Stomach (tissue), 4 donors: ENCODE measurements at regions not wholly inside any gene's neighbourhood (a gene's known extent, or its start where the extent isn't known, plus 50 kb on each side); places are given as distances from the start of the nearest gene placed in this dataset.

Experiments used
- EP300 ChIP-seq: sonication (generic); formaldehyde crosslinking; IDR thresholded peaks from one replicate; pipeline ENCODE4 v1.6.1; 2017; ENCODE audit warnings: antibody characterized with exemption
- POLR2A ChIP-seq, 4 donors: fragments of 450-650 bp; IDR thresholded peaks; one replicate each; pipeline ENCODE4 v1.6.1; 2016; ENCODE audit warnings: antibody characterized with exemption in 4 of 4, control low read depth in 2 of 4, mild to moderate bottlenecking in 1 of 4, moderate library complexity in 1 of 4
- POLR2AphosphoS5 ChIP-seq, 3 donors: sonication (generic); formaldehyde crosslinking; IDR thresholded peaks; one replicate each; pipeline ENCODE4 v1.6.1; 2016; ENCODE audit warnings: antibody characterized with exemption in 3 of 3
- TF ChIP-seq, protein P1 (sequence below), 7 experiments: fragments of 450-650 bp in 4 of 7; fragments of 200-600 bp in 3 of 7; sonication (generic) in 3 of 7; IDR thresholded peaks; one replicate each; pipeline ENCODE4 v1.5.1; 2016 to 2019; ENCODE audit warnings: antibody characterized with exemption in 7 of 7, control low read depth in 2 of 7, mild to moderate bottlenecking in 1 of 7

DNA sequence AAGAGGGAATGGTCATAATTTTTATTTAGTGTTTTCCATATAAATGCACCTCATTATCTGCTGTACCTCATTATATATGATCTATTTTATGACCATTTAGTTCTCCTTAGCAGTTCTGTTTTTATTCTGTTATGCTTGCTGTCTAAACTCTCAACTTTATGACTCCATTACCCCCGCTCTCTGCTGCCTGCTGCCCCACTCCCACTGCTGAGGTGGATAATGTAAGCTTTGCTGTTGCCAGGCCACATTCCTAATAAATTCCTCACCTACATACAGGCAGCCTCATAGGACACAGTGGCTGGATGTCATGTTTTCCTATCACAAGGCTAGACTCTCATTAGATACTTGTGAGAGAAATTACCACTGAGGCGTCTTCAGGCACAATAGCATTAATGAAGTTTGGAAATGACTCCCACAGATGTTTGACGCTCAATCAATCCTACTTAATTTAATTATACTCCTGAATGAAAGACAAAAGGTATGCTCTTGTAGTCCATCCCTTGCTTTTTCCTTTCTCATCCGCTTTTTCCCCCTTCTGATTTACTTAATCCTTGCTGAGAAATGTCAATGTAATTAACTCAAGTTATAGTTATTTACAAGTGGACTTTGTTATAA is 497.5 kb upstream of the IGFBP7 start:
- TF ChIP-seq POLR2AphosphoS5 (IDR thresholded peaks at IDR 0.05) (no peak), POLR2A (IDR thresholded peaks at IDR 0.05) (no peak), EP300 (no peak)
- TF ChIP-seq, protein P1, sequence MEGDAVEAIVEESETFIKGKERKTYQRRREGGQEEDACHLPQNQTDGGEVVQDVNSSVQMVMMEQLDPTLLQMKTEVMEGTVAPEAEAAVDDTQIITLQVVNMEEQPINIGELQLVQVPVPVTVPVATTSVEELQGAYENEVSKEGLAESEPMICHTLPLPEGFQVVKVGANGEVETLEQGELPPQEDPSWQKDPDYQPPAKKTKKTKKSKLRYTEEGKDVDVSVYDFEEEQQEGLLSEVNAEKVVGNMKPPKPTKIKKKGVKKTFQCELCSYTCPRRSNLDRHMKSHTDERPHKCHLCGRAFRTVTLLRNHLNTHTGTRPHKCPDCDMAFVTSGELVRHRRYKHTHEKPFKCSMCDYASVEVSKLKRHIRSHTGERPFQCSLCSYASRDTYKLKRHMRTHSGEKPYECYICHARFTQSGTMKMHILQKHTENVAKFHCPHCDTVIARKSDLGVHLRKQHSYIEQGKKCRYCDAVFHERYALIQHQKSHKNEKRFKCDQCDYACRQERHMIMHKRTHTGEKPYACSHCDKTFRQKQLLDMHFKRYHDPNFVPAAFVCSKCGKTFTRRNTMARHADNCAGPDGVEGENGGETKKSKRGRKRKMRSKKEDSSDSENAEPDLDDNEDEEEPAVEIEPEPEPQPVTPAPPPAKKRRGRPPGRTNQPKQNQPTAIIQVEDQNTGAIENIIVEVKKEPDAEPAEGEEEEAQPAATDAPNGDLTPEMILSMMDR (IDR thresholded peaks at IDR 0.05): no peak
